AG04450 (cell line): ENCODE measurements at regions not wholly inside any gene's neighbourhood (a gene's known extent, or its start where the extent isn't known, plus 50 kb on each side); places are given as distances from the start of the nearest gene placed in this dataset.

Experiments
- CTCF ChIA-PET: fragments of 300-600, 350-600 bp; formaldehyde crosslinking; extraction: SDS; loops from one replicate; lab custom pipeline; 2022; ENCODE audit warnings: antibody characterized with exemption, inconsistent platforms; lab: Charles Lee
- POLR2A ChIA-PET: fragments of 350-600 bp; formaldehyde crosslinking; extraction: SDS; loops from one replicate; lab custom pipeline; 2021; ENCODE audit warnings: antibody characterized with exemption, inconsistent platforms; lab: Yijun Ruan, JAX
- DNase-seq: peaks from one replicate; pipeline ENCODE4 v3.0.0-alpha.2; 2011; ENCODE audit warnings: low read depth, low spot score
- H3K27ac ChIP-seq: one replicate; pipeline ENCODE4 v1.5.1; 2012; ENCODE audit warnings: low read depth, low read length, control low read depth
- H3K27me3 ChIP-seq: one replicate; pipeline ENCODE4 v1.6.0; 2012; ENCODE audit warnings: low read length; ENCODE audit not compliant: control insufficient read depth, insufficient read depth
- H3K4me3 ChIP-seq: 2 replicates; pipeline ENCODE4 v1.5.1; 2011; ENCODE audit warnings: mild to moderate bottlenecking, low read depth, low read length, control low read depth
- H3K9me3 ChIP-seq: 2 replicates; pipeline ENCODE4 v1.5.1; 2012; ENCODE audit warnings: low read length; ENCODE audit not compliant: control insufficient read depth, insufficient read depth
- CTCF ChIP-seq: IDR thresholded peaks from 2 replicates; pipeline ENCODE4 v1.5.1; 2011; ENCODE audit warnings: low read depth, low read length, control low read depth, inconsistent platforms

- no peak for TF ChIP-seq CTCF
- ChIA-PET POLR2A (no interaction called here), CTCF (no interaction called here)
- Histone ChIP-seq H3K27me3 (no peaks in the 10 kb centered on the region), H3K9me3 (no peaks in the 10 kb centered on the region), H3K4me3 (no peak overlapping the region), H3K27ac (no peak overlapping the region)
- DNase-seq: no peak
Measured at GRCh38 chr13:34012382-34012781, 194.4 kb downstream of the RFC3 start.

GRCh38 chr13:34013061-34013460 lies 195.1 kb downstream of the RFC3 start:
- ChIA-PET CTCF (no interaction called here), POLR2A (no interaction called here)
- Histone ChIP-seq H3K27me3 (no peaks in the 10 kb centered on the region), H3K9me3 (no peaks in the 10 kb centered on the region), H3K4me3 (no peak overlapping the region), H3K27ac (no peak overlapping the region)
- DNase-seq: no peak
- TF ChIP-seq CTCF: no peak

- Histone ChIP-seq H3K27me3 (no peaks in the 10 kb centered on the region), H3K4me3 (no peak overlapping the region), H3K27ac (no peak overlapping the region), H3K9me3 (no peaks in the 10 kb centered on the region; the same call in 1 of the 2 replicates)
- ChIA-PET POLR2A (no interaction called here), CTCF (no interaction called here)
- no peak for DNase-seq
- no peak for TF ChIP-seq CTCF
Measured at GRCh38 chr13:34017231-34017630, 199.3 kb downstream of the RFC3 start.

- Histone ChIP-seq H3K27ac (no peak overlapping the region), H3K9me3 (no peaks in the 10 kb centered on the region; the same call in 1 of the 2 replicates), H3K27me3 (no peaks in the 10 kb centered on the region), H3K4me3 (no peak overlapping the region)
- ChIA-PET POLR2A (no interaction called here), CTCF (no interaction called here)
- DNase-seq: no peak
- no peak for TF ChIP-seq CTCF
Measured at GRCh38 chr13:34019870-34020269, 201.9 kb downstream of the RFC3 start.

- POLR2A ChIA-PET: no interaction called here
- CTCF ChIA-PET: no interaction called here
- no peak for TF ChIP-seq CTCF
Measured at GRCh38 chr13:34020388-34020787, 202.4 kb downstream of the RFC3 start.

More at GRCh38 chr13:34020388-34020787, 202.4 kb downstream of the RFC3 start:
- Histone ChIP-seq H3K27ac (no peak overlapping the region), H3K27me3 (no peaks in the 10 kb centered on the region), H3K9me3 (no peaks in the 10 kb centered on the region; the same call in 1 of the 2 replicates), H3K4me3 (no peak overlapping the region)
- no peak for DNase-seq
